ENCODE measurements at regions not wholly inside any gene's neighbourhood (a gene's known extent, or its start where the extent isn't known, plus 50 kb on each side); places are given as distances from the start of the nearest gene placed in this dataset.

DNA sequence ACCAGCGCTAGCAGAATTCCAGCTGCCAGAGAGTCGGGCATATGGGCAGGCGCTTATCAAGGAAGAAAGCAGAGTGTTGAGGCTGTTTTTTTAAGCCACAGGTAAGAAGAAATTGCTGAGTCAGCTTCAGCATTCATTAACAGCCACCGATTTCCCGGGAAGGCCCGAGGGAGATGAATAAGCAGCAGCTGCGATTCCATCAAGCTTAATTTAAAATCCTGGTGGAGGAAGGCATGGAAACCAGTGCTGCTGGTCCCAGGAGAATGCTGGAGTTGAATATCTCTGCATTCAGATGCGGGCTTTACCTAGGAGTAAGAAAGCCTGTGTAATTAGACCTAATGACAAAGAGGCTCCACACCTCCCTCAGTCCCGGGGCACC, 168.8 kb downstream of the BRD1 start:
- TF ChIP-seq, protein P1, sequence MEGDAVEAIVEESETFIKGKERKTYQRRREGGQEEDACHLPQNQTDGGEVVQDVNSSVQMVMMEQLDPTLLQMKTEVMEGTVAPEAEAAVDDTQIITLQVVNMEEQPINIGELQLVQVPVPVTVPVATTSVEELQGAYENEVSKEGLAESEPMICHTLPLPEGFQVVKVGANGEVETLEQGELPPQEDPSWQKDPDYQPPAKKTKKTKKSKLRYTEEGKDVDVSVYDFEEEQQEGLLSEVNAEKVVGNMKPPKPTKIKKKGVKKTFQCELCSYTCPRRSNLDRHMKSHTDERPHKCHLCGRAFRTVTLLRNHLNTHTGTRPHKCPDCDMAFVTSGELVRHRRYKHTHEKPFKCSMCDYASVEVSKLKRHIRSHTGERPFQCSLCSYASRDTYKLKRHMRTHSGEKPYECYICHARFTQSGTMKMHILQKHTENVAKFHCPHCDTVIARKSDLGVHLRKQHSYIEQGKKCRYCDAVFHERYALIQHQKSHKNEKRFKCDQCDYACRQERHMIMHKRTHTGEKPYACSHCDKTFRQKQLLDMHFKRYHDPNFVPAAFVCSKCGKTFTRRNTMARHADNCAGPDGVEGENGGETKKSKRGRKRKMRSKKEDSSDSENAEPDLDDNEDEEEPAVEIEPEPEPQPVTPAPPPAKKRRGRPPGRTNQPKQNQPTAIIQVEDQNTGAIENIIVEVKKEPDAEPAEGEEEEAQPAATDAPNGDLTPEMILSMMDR (IDR thresholded peaks at IDR 0.05): no peak
- no peak for TF ChIP-seq POLR2A (IDR thresholded peaks at IDR 0.05)

Measured in heart left ventricle (tissue), 13 donors.